Hematopoietic multipotent progenitor cell treated with erythropoietin and hydrocortisone succinate and interleukin-3 and kit ligand, for 15 days (in vitro differentiated cells): ENCODE measurements at regions not wholly inside any gene's neighbourhood (a gene's known extent, or its start where the extent isn't known, plus 50 kb on each side); places are given as distances from the start of the nearest gene placed in this dataset.
"Not testable (repeated sequence)": the region's sequence is repeated elsewhere in the genome, so short reads cannot be mapped to it uniquely, and the experiment has no call there.

Experiments
- DNase-seq: peaks from one replicate; pipeline ENCODE4 v3.0.0-alpha.2; 2015; ENCODE audit warnings: low spot score

- no peak for DNase-seq
These were observed 360.9 kb downstream of the ADGRD1 start for GRCh38 chr12:131314524-131315090.

- no peak for DNase-seq
These were observed 361.9 kb downstream of the ADGRD1 start for GRCh38 chr12:131315601-131316000.

GRCh38 chr12:131316388-131316787, 362.7 kb downstream of the ADGRD1 start:
- DNase-seq: no peak

- no peak for DNase-seq
These were observed 364.5 kb downstream of the ADGRD1 start for GRCh38 chr12:131318045-131318685.

- no peak for DNase-seq
These were observed 368.3 kb downstream of the ADGRD1 start for GRCh38 chr12:131321988-131322387.

GRCh38 chr12:131322460-131322859, 368.8 kb downstream of the ADGRD1 start:
- not testable (repeated sequence) for DNase-seq

GRCh38 chr12:131323879-131324278, 370.2 kb downstream of the ADGRD1 start:
- DNase-seq: no peak

- DNase-seq: no peak
These were observed 374.1 kb downstream of the ADGRD1 start for GRCh38 chr12:131327521-131328488.

GRCh38 chr12:131328861-131329845, 375.4 kb downstream of the ADGRD1 start:
- DNase-seq: not testable (repeated sequence)

- no peak for DNase-seq
These were observed 376.6 kb downstream of the ADGRD1 start for GRCh38 chr12:131330106-131330815.

GRCh38 chr12:131331148-131331750, 377.5 kb downstream of the ADGRD1 start:
- no peak for DNase-seq

- DNase-seq: no peak
These were observed 378.5 kb downstream of the ADGRD1 start for GRCh38 chr12:131332224-131332623.

GRCh38 chr12:131333136-131333535, 377.8 kb upstream of the SFSWAP start:
- no peak for DNase-seq

- no peak for DNase-seq
These were observed 377.1 kb upstream of the SFSWAP start for GRCh38 chr12:131333621-131334440.

GRCh38 chr12:131334835-131335234, 376.1 kb upstream of the SFSWAP start:
- no peak for DNase-seq

- DNase-seq: no peak
These were observed 375.4 kb upstream of the SFSWAP start for GRCh38 chr12:131335456-131335855.

- not testable (repeated sequence) for DNase-seq
These were observed 373.0 kb upstream of the SFSWAP start for GRCh38 chr12:131337861-131338260.

GRCh38 chr12:131340616-131341210, 370.2 kb upstream of the SFSWAP start:
- no peak for DNase-seq

GRCh38 chr12:131341608-131342007, 369.3 kb upstream of the SFSWAP start:
- DNase-seq: not testable (repeated sequence)
